Testis (tissue), 2 donors: ENCODE measurements at regions not wholly inside any gene's neighbourhood (a gene's known extent, or its start where the extent isn't known, plus 50 kb on each side); places are given as distances from the start of the nearest gene placed in this dataset.

Experiments
- DNase-seq: peaks from one replicate; pipeline ENCODE4 v3.0.0-alpha.2; 2019
- H3K27ac ChIP-seq, 2 donors: fragments of 200-600 bp; sonication (generic); one replicate each; pipeline ENCODE4 v1.5.1; 2019
- H3K27me3 ChIP-seq: fragments of 200-600 bp; sonication (generic); one replicate; pipeline ENCODE4 v1.5.1; 2019
- H3K36me3 ChIP-seq: fragments of 200-600 bp; sonication (generic); one replicate; pipeline ENCODE4 v1.5.1; 2017; ENCODE audit warnings: low read depth; ENCODE audit errors: missing control alignments
- H3K4me1 ChIP-seq: fragments of 200-600 bp; sonication (generic); one replicate; pipeline ENCODE4 v1.5.1; 2019
- H3K4me3 ChIP-seq, 2 donors: fragments of 200-600 bp; sonication (generic); one replicate each; pipeline ENCODE4 v1.5.1; 2017 to 2019
- H3K9me3 ChIP-seq: fragments of 200-600 bp; sonication (generic); one replicate; pipeline ENCODE4 v1.5.1; 2017
- POLR2A ChIP-seq: fragments of 450-650 bp; IDR thresholded peaks from one replicate; pipeline ENCODE4 v1.6.1; 2017; ENCODE audit warnings: antibody characterized with exemption, mild to moderate bottlenecking, moderate library complexity
- WGBS, 2 donors: methylation state at CpG; one replicate each; pipeline ENCODE4 v1.1.5; 2018; 5-methylcytosine and 5-hydroxymethylcytosine counted together
- intact Hi-C: fragments of 100-400 bp; cut with DNase I; formaldehyde crosslinking; loops from one replicate; pipeline ENCODE4 v1.15.1; 2023; ENCODE audit warnings: low total_unique reads
- TF ChIP-seq, protein P1 (sequence below), 3 experiments: fragments of 450-650 bp in 2 of 3; fragments of 200-600 bp in 1 of 3; sonication (generic) in 1 of 3; IDR thresholded peaks; one replicate each; pipeline ENCODE4 v1.5.1; 2016 to 2019; ENCODE audit warnings: antibody characterized with exemption in 3 of 3, mild to moderate bottlenecking in 2 of 3, moderate library complexity in 1 of 3

DNA sequence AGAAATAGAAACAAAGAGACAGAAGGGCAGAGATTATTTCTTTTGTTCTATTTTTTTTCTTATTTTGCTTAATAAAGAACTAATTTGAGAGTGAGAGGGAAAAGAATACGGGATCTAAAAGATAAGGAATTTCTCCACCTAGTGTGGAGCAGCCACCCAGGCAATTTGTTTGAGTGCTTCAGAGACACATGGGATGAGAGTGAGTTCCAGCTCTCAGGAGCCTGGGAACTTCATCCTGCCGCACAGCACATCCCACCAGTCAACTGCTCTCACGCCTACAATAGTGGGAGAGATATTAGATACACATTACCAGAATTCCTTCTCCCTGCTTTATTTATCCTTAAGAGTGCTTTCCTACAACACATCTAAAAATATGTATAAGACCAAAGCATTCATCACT is 946.4 kb downstream of the PDHA2 start:
- Histone ChIP-seq H3K4me1 (no peaks in the 10 kb centered on the region), H3K27me3 (no peaks in the 10 kb centered on the region), H3K9me3 (no peaks in the 10 kb centered on the region), H3K36me3 (no peaks in the 10 kb centered on the region), H3K4me3 (no peak overlapping the region), H3K27ac (no peak overlapping the region)
- WGBS, 2 donors, result 85 to 92% methylated on average over 3 of the region's 3 CpGs
- no peak for DNase-seq
- TF ChIP-seq, protein P1, sequence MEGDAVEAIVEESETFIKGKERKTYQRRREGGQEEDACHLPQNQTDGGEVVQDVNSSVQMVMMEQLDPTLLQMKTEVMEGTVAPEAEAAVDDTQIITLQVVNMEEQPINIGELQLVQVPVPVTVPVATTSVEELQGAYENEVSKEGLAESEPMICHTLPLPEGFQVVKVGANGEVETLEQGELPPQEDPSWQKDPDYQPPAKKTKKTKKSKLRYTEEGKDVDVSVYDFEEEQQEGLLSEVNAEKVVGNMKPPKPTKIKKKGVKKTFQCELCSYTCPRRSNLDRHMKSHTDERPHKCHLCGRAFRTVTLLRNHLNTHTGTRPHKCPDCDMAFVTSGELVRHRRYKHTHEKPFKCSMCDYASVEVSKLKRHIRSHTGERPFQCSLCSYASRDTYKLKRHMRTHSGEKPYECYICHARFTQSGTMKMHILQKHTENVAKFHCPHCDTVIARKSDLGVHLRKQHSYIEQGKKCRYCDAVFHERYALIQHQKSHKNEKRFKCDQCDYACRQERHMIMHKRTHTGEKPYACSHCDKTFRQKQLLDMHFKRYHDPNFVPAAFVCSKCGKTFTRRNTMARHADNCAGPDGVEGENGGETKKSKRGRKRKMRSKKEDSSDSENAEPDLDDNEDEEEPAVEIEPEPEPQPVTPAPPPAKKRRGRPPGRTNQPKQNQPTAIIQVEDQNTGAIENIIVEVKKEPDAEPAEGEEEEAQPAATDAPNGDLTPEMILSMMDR (IDR thresholded peaks at IDR 0.05), result no peak
- no peak for TF ChIP-seq POLR2A
- intact Hi-C loops, result no loop called here

DNA sequence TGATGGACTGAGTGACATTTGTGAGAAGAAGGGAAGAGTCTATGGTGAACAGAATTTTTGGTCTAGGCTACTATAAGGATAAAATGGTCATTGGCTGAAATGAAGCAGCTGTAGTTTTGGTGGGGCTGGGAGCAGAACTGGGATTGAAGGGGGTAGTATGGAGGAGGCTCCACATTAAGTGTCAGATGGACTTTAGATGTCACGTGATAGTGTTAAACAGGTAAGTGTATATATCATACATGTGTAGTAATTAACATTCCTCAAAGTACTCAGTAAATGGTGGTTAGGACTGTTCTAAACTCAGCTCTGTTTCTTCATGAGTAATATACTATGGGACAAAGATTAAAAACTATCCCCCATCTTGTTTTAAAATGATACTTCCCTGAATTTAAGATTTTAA is 947.9 kb downstream of the PDHA2 start:
- Histone ChIP-seq H3K9me3 (no peaks in the 10 kb centered on the region), H3K36me3 (no peaks in the 10 kb centered on the region), H3K27me3 (no peaks in the 10 kb centered on the region), H3K4me3 (no peak overlapping the region), H3K27ac (no peak overlapping the region), H3K4me1 (no peaks in the 10 kb centered on the region)
- no peak for DNase-seq
- TF ChIP-seq, protein P1 (IDR thresholded peaks at IDR 0.05), result no peak
- TF ChIP-seq POLR2A, result no peak
- intact Hi-C loops, result no loop called here
- WGBS, 2 donors, result 86 to 87% methylated on average over 1 of the region's 1 CpG

DNA sequence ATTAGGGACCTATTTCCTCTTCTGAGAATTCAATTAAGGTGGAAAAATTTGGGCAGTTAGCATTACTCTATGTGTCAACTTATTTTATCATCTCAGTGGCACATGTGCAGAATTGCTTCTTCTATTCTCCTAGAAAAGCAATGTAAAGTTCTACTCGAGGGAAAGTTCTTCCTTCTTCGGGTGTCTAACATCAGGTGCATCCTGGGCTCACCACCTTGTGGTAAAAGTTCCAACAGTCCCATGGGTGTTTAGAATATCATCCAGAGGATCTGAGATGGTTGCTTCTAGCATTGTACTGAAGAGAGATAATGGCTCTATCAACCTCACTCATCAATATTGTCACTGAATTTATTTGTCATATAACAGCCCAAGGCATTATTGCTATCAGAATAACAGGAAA is 969.7 kb downstream of the PDHA2 start:
- no peak for DNase-seq
- intact Hi-C loops, result no loop called here
- H3K4me3 ChIP-seq, result no peak overlapping the region
- TF ChIP-seq, protein P1 (IDR thresholded peaks at IDR 0.05), result no peak
- no peak for TF ChIP-seq POLR2A
- H3K27me3 ChIP-seq, result no peaks in the 10 kb centered on the region
- no peaks in the 10 kb centered on the region for H3K9me3 ChIP-seq
- 90 to 93% methylated on average over 2 of the region's 2 CpGs for WGBS, 2 donors
- H3K27ac ChIP-seq, result no peak overlapping the region
- H3K36me3 ChIP-seq, result no peaks in the 10 kb centered on the region
- no peaks in the 10 kb centered on the region for H3K4me1 ChIP-seq

DNA sequence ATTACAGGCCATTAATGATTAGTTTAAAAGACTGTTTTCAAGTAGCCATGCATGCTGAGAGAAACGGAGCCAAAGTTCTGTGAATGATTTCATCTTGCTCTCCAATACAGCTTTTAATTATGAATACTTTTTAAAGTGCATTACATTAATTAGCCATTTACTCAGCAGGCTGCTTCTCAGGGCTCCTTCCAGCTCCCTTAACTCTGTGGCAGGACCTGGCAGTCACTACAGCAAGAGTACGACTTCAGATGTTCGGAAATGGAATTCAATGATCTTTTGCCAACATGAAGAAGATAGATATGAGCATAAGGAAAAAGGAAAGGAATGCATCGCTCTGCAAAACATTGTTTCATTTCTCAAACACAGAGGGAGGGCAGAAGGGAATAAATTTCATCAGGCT is 987.2 kb downstream of the PDHA2 start:
- TF ChIP-seq, protein P1 (IDR thresholded peaks at IDR 0.05), result no peak
- TF ChIP-seq POLR2A, result no peak
- Histone ChIP-seq H3K4me3 (no peak overlapping the region), H3K36me3 (no peaks in the 10 kb centered on the region), H3K4me1 (peaks cover 20% of the 10 kb centered on the region), H3K27me3 (no peaks in the 10 kb centered on the region), H3K9me3 (no peaks in the 10 kb centered on the region), H3K27ac (peak overlapping the region in 1 of 2 donors; percentile 23)
- 31% methylated on average over 4 of the region's 4 CpGs for WGBS, 2 donors
- intact Hi-C loops, result no loop called here
- DNase-seq, result peak; percentile 45

DNA sequence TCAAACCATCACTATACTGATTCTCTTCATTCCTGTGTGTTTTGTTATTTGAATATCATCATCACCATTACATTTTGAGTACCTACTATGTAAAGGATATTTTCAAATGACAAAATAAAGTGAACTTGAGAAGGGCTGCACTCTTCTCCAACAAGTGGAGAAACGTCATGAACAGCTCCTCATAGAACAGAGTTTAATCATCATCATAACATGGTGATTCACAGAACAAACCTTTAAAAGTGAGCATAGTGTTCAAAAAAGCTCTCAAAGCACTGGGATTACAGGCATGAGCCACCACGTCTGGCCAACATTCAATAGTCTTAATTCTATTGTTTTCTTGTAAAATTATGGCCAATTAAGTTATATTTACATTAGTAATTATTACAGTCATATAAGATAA is 993.9 kb downstream of the PDHA2 start:
- Histone ChIP-seq H3K27ac (no peak overlapping the region), H3K36me3 (no peaks in the 10 kb centered on the region), H3K9me3 (no peaks in the 10 kb centered on the region), H3K4me1 (no peaks in the 10 kb centered on the region), H3K27me3 (no peaks in the 10 kb centered on the region), H3K4me3 (no peak overlapping the region)
- intact Hi-C loops, result no loop called here
- TF ChIP-seq, protein P1 (IDR thresholded peaks at IDR 0.05), result no peak
- no peak for TF ChIP-seq POLR2A
- no peak for DNase-seq
- 77 to 84% methylated on average over 2 of the region's 2 CpGs for WGBS, 2 donors
